ENCODE measurements at regions not wholly inside any gene's neighbourhood (a gene's known extent, or its start where the extent isn't known, plus 50 kb on each side); places are given as distances from the start of the nearest gene placed in this dataset.

GRCh38 chr15:38745626-38746025, 181.0 kb upstream of the RASGRP1 start:
- no peak for TF ChIP-seq CTCF (IDR thresholded peaks at IDR 0.05; ENCODE audit: low read depth, low read length)

GRCh38 chr15:38746211-38746610, 181.6 kb upstream of the RASGRP1 start:
- no peak for TF ChIP-seq CTCF (IDR thresholded peaks at IDR 0.05; ENCODE audit: low read depth, low read length)
- H3K4me3 ChIP-seq (ENCODE audit: low read depth, low read length), result no peak overlapping the region

More at GRCh38 chr15:38745626-38746025, 181.0 kb upstream of the RASGRP1 start:
- H3K4me3 ChIP-seq (ENCODE audit: low read depth, low read length), result no peak overlapping the region

- no peak for TF ChIP-seq CTCF (IDR thresholded peaks at IDR 0.05; ENCODE audit: low read depth, low read length)
- H3K4me3 ChIP-seq (ENCODE audit: low read depth, low read length), result no peak overlapping the region
Measured at GRCh38 chr15:38748710-38749109, 184.1 kb upstream of the RASGRP1 start.

- no peak overlapping the region for H3K4me3 ChIP-seq (ENCODE audit: low read depth, low read length)
- TF ChIP-seq CTCF (IDR thresholded peaks at IDR 0.05; ENCODE audit: low read depth, low read length), result no peak
Measured at GRCh38 chr15:38750786-38751185, 186.2 kb upstream of the RASGRP1 start.

GRCh38 chr15:38755718-38756117, 191.1 kb upstream of the RASGRP1 start:
- TF ChIP-seq CTCF (IDR thresholded peaks at IDR 0.05; ENCODE audit: low read depth, low read length), result no peak
- no peak overlapping the region for H3K4me3 ChIP-seq (ENCODE audit: low read depth, low read length)

- TF ChIP-seq CTCF (IDR thresholded peaks at IDR 0.05; ENCODE audit: low read depth, low read length), result no peak
- H3K4me3 ChIP-seq (ENCODE audit: low read depth, low read length), result no peak overlapping the region
Measured at GRCh38 chr15:38756441-38756840, 191.8 kb upstream of the RASGRP1 start.

- TF ChIP-seq CTCF (IDR thresholded peaks at IDR 0.05; ENCODE audit: low read depth, low read length), result no peak
- no peak overlapping the region for H3K4me3 ChIP-seq (ENCODE audit: low read depth, low read length)
Measured at GRCh38 chr15:38758043-38758442, 193.4 kb upstream of the RASGRP1 start.

All from WI38 (cell line).